VCaP (cell line): ENCODE measurements at regions not wholly inside any gene's neighbourhood (a gene's known extent, or its start where the extent isn't known, plus 50 kb on each side); places are given as distances from the start of the nearest gene placed in this dataset.

ENCODE experiments used
- H3K27ac ChIP-seq: fragments of 450-650 bp; 2 replicates; pipeline ENCODE4 v1.5.1; 2017
- TF ChIP-seq, protein P1 (sequence below): fragments of 450-650 bp; conservative IDR thresholded peaks from 2 replicates; pipeline ENCODE4 v1.5.1; 2017; ENCODE audit warnings: mild to moderate bottlenecking, moderate library complexity

DNA sequence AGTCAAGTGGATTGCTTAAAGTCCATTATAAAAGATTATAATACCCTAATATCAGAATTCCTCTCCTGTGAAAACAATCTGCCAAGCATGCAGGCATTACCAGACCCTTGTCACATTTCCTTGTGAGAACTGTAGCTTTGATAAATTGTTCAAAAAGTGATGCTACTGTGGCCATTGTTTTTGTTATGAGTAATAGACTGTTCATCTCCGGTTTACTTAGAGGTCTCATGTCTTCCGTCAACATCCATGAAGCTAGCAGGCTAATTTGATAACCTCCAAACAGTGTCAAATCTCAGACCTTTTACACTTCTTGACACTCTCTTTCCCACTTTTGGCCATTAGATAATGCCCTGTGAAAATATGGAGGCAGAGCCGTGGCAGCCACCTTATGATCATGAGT, 342.7 kb downstream of the CPS1 start:
- TF ChIP-seq, protein P1, sequence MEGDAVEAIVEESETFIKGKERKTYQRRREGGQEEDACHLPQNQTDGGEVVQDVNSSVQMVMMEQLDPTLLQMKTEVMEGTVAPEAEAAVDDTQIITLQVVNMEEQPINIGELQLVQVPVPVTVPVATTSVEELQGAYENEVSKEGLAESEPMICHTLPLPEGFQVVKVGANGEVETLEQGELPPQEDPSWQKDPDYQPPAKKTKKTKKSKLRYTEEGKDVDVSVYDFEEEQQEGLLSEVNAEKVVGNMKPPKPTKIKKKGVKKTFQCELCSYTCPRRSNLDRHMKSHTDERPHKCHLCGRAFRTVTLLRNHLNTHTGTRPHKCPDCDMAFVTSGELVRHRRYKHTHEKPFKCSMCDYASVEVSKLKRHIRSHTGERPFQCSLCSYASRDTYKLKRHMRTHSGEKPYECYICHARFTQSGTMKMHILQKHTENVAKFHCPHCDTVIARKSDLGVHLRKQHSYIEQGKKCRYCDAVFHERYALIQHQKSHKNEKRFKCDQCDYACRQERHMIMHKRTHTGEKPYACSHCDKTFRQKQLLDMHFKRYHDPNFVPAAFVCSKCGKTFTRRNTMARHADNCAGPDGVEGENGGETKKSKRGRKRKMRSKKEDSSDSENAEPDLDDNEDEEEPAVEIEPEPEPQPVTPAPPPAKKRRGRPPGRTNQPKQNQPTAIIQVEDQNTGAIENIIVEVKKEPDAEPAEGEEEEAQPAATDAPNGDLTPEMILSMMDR = no peak
- H3K27ac ChIP-seq = no peak overlapping the region

DNA sequence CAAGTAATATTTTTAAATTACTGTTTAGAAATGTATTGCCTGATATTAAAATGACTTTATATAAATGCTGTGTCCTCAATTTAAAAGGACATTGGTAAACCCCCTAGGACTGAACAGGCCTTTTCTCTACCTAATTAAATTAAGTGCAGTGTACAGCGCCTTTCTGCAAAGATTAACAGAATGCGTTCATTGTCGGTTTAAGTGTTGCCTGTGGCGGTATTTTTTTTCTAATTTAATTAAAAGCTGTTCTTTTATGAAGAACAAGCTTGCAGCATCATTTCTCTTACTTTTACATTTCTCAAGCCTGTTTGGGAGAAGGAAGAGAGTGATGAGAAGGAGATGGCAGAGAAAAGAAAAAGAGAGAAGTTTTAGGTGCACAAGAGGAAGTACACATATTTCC, 344.9 kb downstream of the CPS1 start:
- H3K27ac ChIP-seq = no peak overlapping the region
- TF ChIP-seq, protein P1 = no peak

DNA sequence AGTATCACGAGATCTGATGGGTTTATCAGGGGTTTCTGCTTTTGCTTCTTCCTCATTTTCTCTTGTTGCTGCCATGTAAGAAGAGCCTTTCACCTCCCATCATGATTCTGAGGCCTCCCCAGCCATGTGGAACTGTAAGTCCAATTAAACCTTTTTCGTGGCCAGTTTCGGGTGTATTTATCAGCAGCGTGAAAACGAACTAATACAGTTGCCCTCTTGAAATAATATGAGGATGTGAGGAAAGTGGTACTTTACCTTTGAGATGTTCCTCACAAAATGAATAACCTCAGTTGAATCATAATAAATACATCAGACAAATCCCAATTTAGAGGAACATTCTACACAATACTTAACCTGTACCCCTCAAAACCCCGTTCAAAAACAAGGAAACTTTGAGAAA, 356.4 kb downstream of the CPS1 start:
- H3K27ac ChIP-seq = no peak overlapping the region
- TF ChIP-seq, protein P1 = no peak

DNA sequence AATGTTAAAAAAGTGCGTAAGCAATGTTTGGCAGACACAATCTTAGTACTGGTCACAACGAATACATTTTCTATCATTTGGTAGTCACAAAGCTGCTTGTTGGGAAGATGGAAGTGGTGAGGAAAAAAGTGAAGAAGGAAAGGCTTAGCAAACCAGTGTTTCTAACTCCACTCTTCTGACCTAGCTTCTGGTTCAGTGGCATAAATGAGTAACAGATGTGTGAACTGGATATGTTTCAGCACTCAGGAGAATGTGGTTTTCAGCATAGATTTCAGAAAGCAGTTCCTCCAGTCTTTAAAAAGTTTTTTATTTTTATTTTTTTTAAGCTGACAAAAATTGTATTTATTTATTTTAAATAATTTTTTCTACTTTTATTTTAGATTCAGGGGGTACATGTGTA, 357.1 kb downstream of the CPS1 start:
- TF ChIP-seq, protein P1 = no peak
- no peak overlapping the region for H3K27ac ChIP-seq

DNA sequence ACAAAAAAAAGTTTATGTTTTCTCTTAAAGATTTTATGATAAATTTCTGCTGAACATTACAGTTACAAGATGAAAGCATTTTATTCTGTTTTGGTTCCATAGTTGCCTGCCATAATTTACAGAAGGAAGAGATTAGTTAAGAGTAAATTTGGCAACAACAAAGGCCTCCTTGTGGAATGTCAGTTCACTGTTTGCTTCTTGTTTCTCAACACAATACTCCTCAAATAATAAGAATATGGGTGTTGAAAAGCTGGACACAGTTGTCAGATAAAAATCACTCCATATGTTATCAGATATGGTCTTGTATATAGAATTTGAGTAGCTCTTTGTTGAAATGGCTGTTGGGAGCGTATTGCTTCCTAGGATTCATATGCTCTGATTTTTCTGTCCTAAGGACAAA, 359.5 kb downstream of the CPS1 start:
- TF ChIP-seq, protein P1 = no peak
- H3K27ac ChIP-seq = no peak overlapping the region

DNA sequence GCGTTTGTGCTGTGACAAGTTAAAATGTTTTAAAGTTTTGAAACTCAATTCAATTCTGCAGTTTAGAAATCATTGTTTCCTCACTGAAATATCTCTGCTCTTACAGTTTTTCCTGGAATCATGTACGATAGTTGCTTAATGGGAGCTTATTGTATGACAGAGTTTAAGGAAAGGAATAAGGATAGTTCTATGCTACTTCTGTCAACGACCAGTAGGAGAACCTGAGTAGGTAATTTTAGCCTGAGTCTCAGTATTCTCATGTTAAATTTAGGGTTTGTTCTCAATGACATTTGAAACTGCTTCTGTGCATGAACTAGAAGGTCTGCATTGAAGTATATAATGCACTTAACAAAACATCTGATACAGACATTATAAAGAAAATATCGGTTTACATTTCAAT, 361.1 kb downstream of the CPS1 start:
- no peak overlapping the region for H3K27ac ChIP-seq
- TF ChIP-seq, protein P1 = no peak

DNA sequence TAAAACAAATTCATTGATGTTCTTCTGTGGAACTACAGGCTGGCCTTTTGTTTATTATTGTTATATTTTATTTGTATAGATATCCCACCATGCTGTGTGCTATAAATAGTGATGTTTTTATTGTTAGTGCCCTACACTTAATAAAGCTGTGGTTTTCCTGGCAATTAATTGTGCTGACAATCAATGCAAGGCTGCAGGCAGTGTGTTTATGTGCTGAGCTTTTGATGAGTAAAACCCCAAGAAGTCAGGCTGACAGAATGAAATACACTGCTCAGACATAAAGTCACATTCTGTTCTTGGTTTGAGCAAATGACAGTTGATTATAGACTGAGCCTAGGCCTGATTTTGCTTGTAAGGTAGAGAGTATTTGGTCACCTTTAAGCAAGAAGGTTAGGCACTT, 362.7 kb downstream of the CPS1 start:
- H3K27ac ChIP-seq = no peak overlapping the region
- TF ChIP-seq, protein P1 = no peak

DNA sequence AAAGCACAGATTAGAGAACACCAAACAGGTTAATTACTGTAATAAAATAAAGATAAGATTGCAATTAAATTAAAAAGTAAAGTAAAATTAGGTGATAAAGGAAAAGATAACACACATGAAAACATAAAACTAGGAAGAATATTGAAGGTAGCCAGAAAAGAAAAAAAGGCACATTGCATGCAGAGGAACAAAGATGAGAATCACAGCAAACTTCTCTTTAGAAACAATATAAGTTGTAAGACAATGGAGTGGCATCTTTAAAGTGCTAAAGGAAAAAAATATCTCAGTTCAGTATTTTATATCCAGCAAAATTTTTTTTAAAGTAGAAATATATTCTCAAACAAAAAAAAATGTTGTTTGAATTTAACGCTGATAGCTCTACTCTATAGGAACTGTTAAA, 366.0 kb downstream of the CPS1 start:
- TF ChIP-seq, protein P1 = no peak
- no peak overlapping the region for H3K27ac ChIP-seq
